ENCODE measurements at regions not wholly inside any gene's neighbourhood (a gene's known extent, or its start where the extent isn't known, plus 50 kb on each side); places are given as distances from the start of the nearest gene placed in this dataset.

DNA sequence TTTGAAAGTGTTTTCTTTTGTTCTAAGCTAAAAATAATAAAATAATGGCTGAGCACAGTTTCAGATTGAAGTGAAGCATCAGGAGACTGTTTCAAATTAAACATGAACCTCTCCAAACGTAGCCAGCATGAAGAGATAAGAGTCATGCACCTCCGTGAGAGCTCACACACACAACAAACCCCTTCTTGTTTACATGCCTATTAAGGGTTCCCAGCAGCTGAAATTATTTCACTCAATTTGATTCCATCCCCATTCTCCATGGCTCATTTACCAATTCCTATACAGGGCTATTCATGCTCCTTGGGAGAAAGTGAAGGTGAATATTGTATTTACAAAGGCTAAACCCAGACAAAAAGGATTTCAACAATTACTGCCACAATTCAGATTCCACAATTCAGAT, 954.1 kb upstream of the INTU start:
- TF ChIP-seq CTCF (IDR thresholded peaks at IDR 0.05; ENCODE audit: insufficient read depth, low read depth, low read length) (no peak), EZH2 (IDR thresholded peaks at IDR 0.05; ENCODE audit: insufficient read depth, low read length) (no peak)
